NCI-H226 (cell line): ENCODE measurements at regions not wholly inside any gene's neighbourhood (a gene's known extent, or its start where the extent isn't known, plus 50 kb on each side); places are given as distances from the start of the nearest gene placed in this dataset.
"Not testable (repeated sequence)": the region's sequence is repeated elsewhere in the genome, so short reads cannot be mapped to it uniquely, and the experiment has no call there.

Source experiments
- DNase-seq: peaks from one replicate; pipeline ENCODE4 v3.0.0-alpha.2; 2015

- DNase-seq, result no peak
Observed at GRCh38 chr17:31798205-31798724, 60.8 kb downstream of the COPRS start.

GRCh38 chr17:31795941-31796340, 63.1 kb downstream of the COPRS start:
- DNase-seq, result not testable (repeated sequence)

- DNase-seq, result no peak
Observed at GRCh38 chr17:31794111-31794510, 64.9 kb downstream of the COPRS start.

GRCh38 chr17:31793634-31794033, 65.4 kb downstream of the COPRS start:
- DNase-seq, result not testable (repeated sequence)

- DNase-seq, result no peak
Observed at GRCh38 chr17:31792007-31792585, 66.9 kb downstream of the COPRS start.

GRCh38 chr17:31789707-31790505, 69.1 kb downstream of the COPRS start:
- no peak for DNase-seq

- DNase-seq, result no peak
Observed at GRCh38 chr17:31788956-31789355, 70.1 kb downstream of the COPRS start.

- DNase-seq, result no peak
Observed at GRCh38 chr17:31788571-31788946, 70.5 kb downstream of the COPRS start.

- peak; percentile 100 for DNase-seq
Observed at GRCh38 chr17:31787857-31788570, 71.0 kb downstream of the COPRS start.

GRCh38 chr17:31786796-31787481, 72.1 kb downstream of the COPRS start:
- no peak for DNase-seq

GRCh38 chr17:31780483-31780882, 78.6 kb downstream of the COPRS start:
- no peak for DNase-seq

GRCh38 chr17:31778523-31778922, 80.5 kb downstream of the COPRS start:
- DNase-seq, result no peak

- DNase-seq, result not testable (repeated sequence)
Observed at GRCh38 chr17:31771328-31771727, 87.7 kb downstream of the COPRS start.

- DNase-seq, result not testable (repeated sequence)
Observed at GRCh38 chr17:31770501-31770900, 88.5 kb downstream of the COPRS start.

- DNase-seq, result not testable (repeated sequence)
Observed at GRCh38 chr17:31761836-31762510, 97.1 kb downstream of the COPRS start.

- DNase-seq, result peak; percentile 86
Observed at GRCh38 chr17:31758646-31759045, 100.4 kb downstream of the COPRS start.

- DNase-seq, result no peak
Observed at GRCh38 chr17:31757097-31757496, 101.9 kb downstream of the COPRS start.

- DNase-seq, result peak; percentile 93
Observed at GRCh38 chr17:31754239-31754945, 104.7 kb downstream of the COPRS start.

- DNase-seq, result no peak
Observed at GRCh38 chr17:31753011-31753410, 106.0 kb downstream of the COPRS start.

GRCh38 chr17:31752584-31752983, 106.5 kb downstream of the COPRS start:
- no peak for DNase-seq

GRCh38 chr17:31750578-31750977, 108.5 kb downstream of the COPRS start:
- DNase-seq, result no peak

GRCh38 chr17:31748881-31749280, 110.2 kb downstream of the COPRS start:
- no peak for DNase-seq
